Keratinocyte (primary cell): ENCODE measurements at regions not wholly inside any gene's neighbourhood (a gene's known extent, or its start where the extent isn't known, plus 50 kb on each side); places are given as distances from the start of the nearest gene placed in this dataset.

Source experiments
- EZH2 ChIP-seq: IDR thresholded peaks from one replicate; pipeline ENCODE4 v1.6.1; 2012; ENCODE audit warnings: inconsistent platforms, mild to moderate bottlenecking, low read length, moderate library complexity
- TF ChIP-seq, protein P1 (sequence below), 3 experiments: IDR thresholded peaks in 1 of 3; conservative IDR thresholded peaks in 1 of 3; optimal IDR thresholded peaks in 1 of 3; 2 replicates in 2 of 3; 3 replicates in 1 of 3; pipeline versions ENCODE3 to v1.5.1; 2011; ENCODE audit warnings: low read length in 3 of 3, mild to moderate bottlenecking in 3 of 3, moderate library complexity in 2 of 3, control low read depth in 1 of 3, inconsistent platforms in 1 of 3; ENCODE audit not compliant: insufficient read depth in 2 of 3; ENCODE audit errors: extremely low read depth in 1 of 3

- TF ChIP-seq, protein P1, sequence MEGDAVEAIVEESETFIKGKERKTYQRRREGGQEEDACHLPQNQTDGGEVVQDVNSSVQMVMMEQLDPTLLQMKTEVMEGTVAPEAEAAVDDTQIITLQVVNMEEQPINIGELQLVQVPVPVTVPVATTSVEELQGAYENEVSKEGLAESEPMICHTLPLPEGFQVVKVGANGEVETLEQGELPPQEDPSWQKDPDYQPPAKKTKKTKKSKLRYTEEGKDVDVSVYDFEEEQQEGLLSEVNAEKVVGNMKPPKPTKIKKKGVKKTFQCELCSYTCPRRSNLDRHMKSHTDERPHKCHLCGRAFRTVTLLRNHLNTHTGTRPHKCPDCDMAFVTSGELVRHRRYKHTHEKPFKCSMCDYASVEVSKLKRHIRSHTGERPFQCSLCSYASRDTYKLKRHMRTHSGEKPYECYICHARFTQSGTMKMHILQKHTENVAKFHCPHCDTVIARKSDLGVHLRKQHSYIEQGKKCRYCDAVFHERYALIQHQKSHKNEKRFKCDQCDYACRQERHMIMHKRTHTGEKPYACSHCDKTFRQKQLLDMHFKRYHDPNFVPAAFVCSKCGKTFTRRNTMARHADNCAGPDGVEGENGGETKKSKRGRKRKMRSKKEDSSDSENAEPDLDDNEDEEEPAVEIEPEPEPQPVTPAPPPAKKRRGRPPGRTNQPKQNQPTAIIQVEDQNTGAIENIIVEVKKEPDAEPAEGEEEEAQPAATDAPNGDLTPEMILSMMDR (optimal IDR thresholded peaks at IDR 0.05 in 1 of 3, IDR thresholded peaks at IDR 0.05 in 1 of 3, conservative IDR thresholded peaks at IDR 0.05 in 1 of 3; ENCODE audit: extremely low read depth in 1 of 3, insufficient read depth in 2 of 3, low read length in 3 of 3), result no peak
- no peak for TF ChIP-seq EZH2
Observed at GRCh38 chr10:91575044-91575610, 57.7 kb downstream of the PPP1R3C start.
